ENCODE measurements at regions not wholly inside any gene's neighbourhood (a gene's known extent, or its start where the extent isn't known, plus 50 kb on each side); places are given as distances from the start of the nearest gene placed in this dataset.
A peak's percentile ranks its signal among the peaks of the same experiment; 100 is the strongest.

- DNase-seq, result no peak
Measured at GRCh38 chr6:98653179-98653578, 181.2 kb upstream of the POU3F2 start.

- DNase-seq, result no peak
Measured at GRCh38 chr6:98657764-98658163, 176.6 kb upstream of the POU3F2 start.

GRCh38 chr6:98669371-98669770 is 165.0 kb upstream of the POU3F2 start:
- no peak for DNase-seq

GRCh38 chr6:98670045-98670746 is 164.2 kb upstream of the POU3F2 start:
- DNase-seq, result no peak

GRCh38 chr6:98672681-98673475 is 161.5 kb upstream of the POU3F2 start:
- DNase-seq, result no peak

GRCh38 chr6:98678481-98678880 is 155.9 kb upstream of the POU3F2 start:
- no peak for DNase-seq

- DNase-seq, result no peak
Measured at GRCh38 chr6:98686008-98686601, 148.3 kb upstream of the POU3F2 start.

GRCh38 chr6:98687752-98688151 is 146.6 kb upstream of the POU3F2 start:
- no peak for DNase-seq

GRCh38 chr6:98695091-98695801 is 139.1 kb upstream of the POU3F2 start:
- DNase-seq, result no peak

- no peak for DNase-seq
Measured at GRCh38 chr6:98711380-98711779, 123.0 kb upstream of the POU3F2 start.

- no peak for DNase-seq
Measured at GRCh38 chr6:98716341-98716740, 118.0 kb upstream of the POU3F2 start.

GRCh38 chr6:98717322-98717877 is 117.0 kb upstream of the POU3F2 start:
- DNase-seq, result no peak

GRCh38 chr6:98717988-98718387 is 116.4 kb upstream of the POU3F2 start:
- no peak for DNase-seq

GRCh38 chr6:98724537-98724936 is 109.8 kb upstream of the POU3F2 start:
- DNase-seq, result no peak

GRCh38 chr6:98747273-98747672 is 87.1 kb upstream of the POU3F2 start:
- no peak for DNase-seq

- no peak for DNase-seq
Measured at GRCh38 chr6:98747960-98748359, 86.4 kb upstream of the POU3F2 start.

- DNase-seq, result no peak
Measured at GRCh38 chr6:98759459-98759858, 74.9 kb upstream of the POU3F2 start.

- no peak for DNase-seq
Measured at GRCh38 chr6:98764373-98764911, 69.9 kb upstream of the POU3F2 start.

- peak in 1 of 2 experiments; percentile 18 for DNase-seq
Measured at GRCh38 chr6:98769546-98769945, 64.8 kb upstream of the POU3F2 start.

GRCh38 chr6:98775205-98775604 is 59.2 kb upstream of the POU3F2 start:
- DNase-seq, result no peak

GRCh38 chr6:98777762-98778161 is 56.6 kb upstream of the POU3F2 start:
- DNase-seq, result no peak

GRCh38 chr6:98779618-98780017 is 54.8 kb upstream of the POU3F2 start:
- DNase-seq, result no peak

GRCh38 chr6:98782772-98783171 is 51.6 kb upstream of the POU3F2 start:
- no peak for DNase-seq
